MG63 (cell line): ENCODE measurements at regions not wholly inside any gene's neighbourhood (a gene's known extent, or its start where the extent isn't known, plus 50 kb on each side); places are given as distances from the start of the nearest gene placed in this dataset.
A peak's percentile ranks its signal among the peaks of the same experiment; 100 is the strongest.

Source experiments
- DNase-seq: peaks from one replicate; pipeline ENCODE4 v3.0.0-alpha.2; 2020
- H3K27me3 ChIP-seq: fragments of 250-450 bp; sonication (Bioruptor Pico); 2 replicates; pipeline ENCODE4 v1.5.1; 2020; ENCODE audit warnings: mild to moderate bottlenecking, moderate library complexity
- H3K36me3 ChIP-seq: fragments of 250-450 bp; sonication (Bioruptor Pico); 2 replicates; pipeline ENCODE4 v1.5.1; 2020; ENCODE audit warnings: mild to moderate bottlenecking, moderate library complexity
- H3K4me3 ChIP-seq: fragments of 250-450 bp; sonication (Bioruptor Pico); 2 replicates; pipeline ENCODE4 v1.5.1; 2020; ENCODE audit warnings: mild to moderate bottlenecking, moderate library complexity
- H3K9me3 ChIP-seq: fragments of 250-450 bp; sonication (Bioruptor Pico); 2 replicates; pipeline ENCODE4 v1.5.1; 2020; ENCODE audit warnings: mild to moderate bottlenecking, moderate library complexity

DNA sequence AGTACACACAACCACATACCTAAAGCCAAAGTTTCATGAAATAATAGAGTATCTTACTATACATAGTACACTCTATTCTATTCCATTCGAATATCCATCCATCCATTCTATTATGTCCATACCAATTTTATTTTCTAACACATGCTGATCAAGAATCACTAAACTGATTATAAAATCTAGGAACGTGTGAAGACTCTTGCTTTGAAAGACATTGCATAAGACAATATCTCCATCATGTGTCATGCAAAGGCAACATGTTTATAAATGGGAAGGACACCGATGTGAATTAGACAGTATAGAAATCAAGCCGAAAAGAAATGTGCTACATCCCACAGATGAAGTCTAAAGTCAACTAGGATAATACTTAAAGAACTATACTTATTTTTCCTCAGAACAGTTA, 1561.5 kb upstream of the TENM4 start:
- Histone ChIP-seq H3K9me3 (no peaks in the 10 kb centered on the region), H3K4me3 (no peak overlapping the region), H3K27me3 (no peaks in the 10 kb centered on the region), H3K36me3 (no peaks in the 10 kb centered on the region)
- DNase-seq = no peak

DNA sequence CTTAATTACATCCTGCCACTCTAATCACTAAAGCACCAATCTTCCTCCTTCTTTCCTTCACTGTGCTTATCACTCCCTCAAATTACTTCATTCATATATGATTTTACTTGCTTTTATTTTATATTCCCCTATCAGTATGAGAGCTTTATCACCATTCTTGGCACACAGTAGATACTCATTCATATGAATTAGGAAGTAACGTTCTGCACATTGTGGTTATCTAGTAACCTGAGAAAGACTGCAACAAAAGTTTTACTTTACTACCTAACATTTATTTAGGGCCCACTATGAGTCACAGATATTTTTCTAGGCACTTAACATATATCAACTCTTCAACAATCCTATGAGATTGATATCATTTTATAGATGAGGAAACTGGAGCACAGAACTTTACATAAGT, 1559.9 kb upstream of the TENM4 start:
- DNase-seq = no peak
- H3K27me3 ChIP-seq = no peaks in the 10 kb centered on the region
- H3K9me3 ChIP-seq = no peaks in the 10 kb centered on the region
- no peak overlapping the region for H3K4me3 ChIP-seq
- H3K36me3 ChIP-seq = no peaks in the 10 kb centered on the region

DNA sequence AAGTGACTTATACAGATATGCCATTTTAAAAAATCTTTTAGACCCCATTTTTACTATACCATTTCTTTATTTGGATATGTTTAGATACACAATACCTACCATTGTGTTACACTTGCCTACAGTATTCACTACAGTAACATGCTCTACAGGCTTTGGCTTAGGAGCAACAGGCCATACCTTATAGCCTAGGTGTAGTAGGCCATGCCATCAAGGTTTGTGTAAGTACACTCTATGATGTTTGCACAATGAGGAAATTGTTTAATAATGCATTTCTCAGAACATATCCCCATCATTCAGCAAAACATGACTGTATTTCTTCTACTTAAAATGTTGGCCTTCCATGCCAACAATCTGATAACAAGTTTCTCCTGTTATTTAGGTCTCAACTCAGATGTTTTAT, 1559.5 kb upstream of the TENM4 start:
- DNase-seq = no peak
- Histone ChIP-seq H3K4me3 (no peak overlapping the region), H3K27me3 (no peaks in the 10 kb centered on the region), H3K9me3 (no peaks in the 10 kb centered on the region), H3K36me3 (no peaks in the 10 kb centered on the region)

DNA sequence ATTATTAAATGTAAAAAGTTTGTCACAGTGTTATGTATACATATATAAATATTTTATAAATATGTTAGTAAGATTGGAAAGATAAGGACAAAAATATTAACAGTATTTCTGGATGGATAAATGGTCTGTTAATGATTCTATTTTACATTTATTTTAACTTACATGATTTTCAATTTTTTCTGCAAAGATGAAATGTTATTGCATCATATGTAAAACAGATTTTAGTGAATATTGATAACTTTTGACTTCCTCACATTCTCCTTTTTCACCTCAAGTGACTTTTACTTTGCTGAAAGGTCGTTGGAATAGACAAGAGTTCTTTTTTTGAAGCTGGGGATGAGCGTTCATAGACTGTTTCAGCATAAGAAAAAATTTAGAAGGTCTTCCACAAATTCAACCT, 1554.7 kb upstream of the TENM4 start:
- DNase-seq = no peak
- H3K4me3 ChIP-seq = no peak overlapping the region
- no peaks in the 10 kb centered on the region for H3K9me3 ChIP-seq
- no peaks in the 10 kb centered on the region for H3K27me3 ChIP-seq
- H3K36me3 ChIP-seq = no peaks in the 10 kb centered on the region

DNA sequence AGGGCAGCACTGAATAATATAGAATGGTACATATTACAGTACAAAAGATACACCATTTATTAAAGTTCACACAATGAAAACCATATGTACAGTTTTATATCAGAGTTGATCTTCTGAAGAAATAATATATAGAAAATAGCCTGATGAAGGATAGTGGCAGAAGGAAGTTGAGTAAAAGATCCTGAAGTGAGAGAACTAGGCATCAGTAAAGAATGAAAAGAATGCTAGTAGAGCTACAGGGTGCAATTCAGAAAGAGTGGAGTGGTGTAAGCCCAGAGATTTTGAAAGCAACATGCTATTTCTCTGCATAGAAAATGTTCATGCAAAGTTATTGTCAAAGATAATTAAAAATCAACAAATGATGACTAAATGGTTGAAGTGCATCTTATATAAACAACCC, 1552.7 kb upstream of the TENM4 start:
- Histone ChIP-seq H3K4me3 (no peak overlapping the region), H3K36me3 (no peaks in the 10 kb centered on the region), H3K9me3 (no peaks in the 10 kb centered on the region), H3K27me3 (no peaks in the 10 kb centered on the region)
- no peak for DNase-seq

DNA sequence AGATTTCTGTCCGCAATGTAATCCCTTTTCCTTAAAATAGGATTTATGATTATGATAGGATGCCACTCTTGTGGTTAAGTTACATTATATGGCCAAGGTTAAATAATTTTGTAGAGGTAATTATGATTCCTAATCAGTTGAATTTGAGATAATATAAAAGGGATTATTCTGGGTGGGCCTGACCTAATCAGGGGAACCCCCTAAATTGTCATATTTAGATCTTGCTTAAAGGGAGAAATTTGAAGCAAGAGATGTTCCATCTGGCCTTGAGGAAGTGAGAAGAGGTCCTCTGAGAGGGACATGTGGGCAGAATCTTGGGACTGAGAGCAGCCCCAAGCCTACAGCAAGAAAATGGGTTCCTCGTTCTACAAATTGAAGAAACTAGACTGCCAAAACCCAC, 1550.1 kb upstream of the TENM4 start:
- DNase-seq = no peak
- H3K36me3 ChIP-seq = no peaks in the 10 kb centered on the region
- no peak overlapping the region for H3K4me3 ChIP-seq
- H3K9me3 ChIP-seq = no peaks in the 10 kb centered on the region
- H3K27me3 ChIP-seq = no peaks in the 10 kb centered on the region

DNA sequence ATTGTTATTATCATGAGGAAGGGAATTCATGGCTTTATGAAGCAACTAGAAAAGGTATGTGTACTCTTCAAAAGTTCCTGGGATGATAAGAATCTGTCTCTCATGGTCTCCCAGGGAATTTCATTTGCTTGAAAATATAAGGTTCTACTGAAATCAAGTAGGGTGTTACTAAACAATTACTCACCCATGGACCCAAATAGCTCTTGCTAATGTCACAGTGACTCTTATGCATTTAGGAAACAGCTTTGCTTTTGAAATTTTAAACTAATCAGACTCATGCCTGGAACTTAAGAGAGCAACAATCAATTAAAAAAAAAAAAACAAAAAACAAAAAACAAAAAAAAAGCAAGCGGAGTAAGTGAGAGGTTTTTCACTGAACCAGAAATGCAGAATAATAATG, 1546.3 kb upstream of the TENM4 start:
- Histone ChIP-seq H3K4me3 (no peak overlapping the region), H3K27me3 (no peaks in the 10 kb centered on the region), H3K36me3 (no peaks in the 10 kb centered on the region), H3K9me3 (no peaks in the 10 kb centered on the region)
- DNase-seq = no peak

GRCh38 chr11:80986421-80987074, 1545.7 kb upstream of the TENM4 start:
- no peaks in the 10 kb centered on the region for H3K27me3 ChIP-seq
- DNase-seq = no peak
- H3K36me3 ChIP-seq = no peaks in the 10 kb centered on the region
- no peaks in the 10 kb centered on the region for H3K9me3 ChIP-seq
- no peak overlapping the region for H3K4me3 ChIP-seq

GRCh38 chr11:80980227-80980626, 1539.4 kb upstream of the TENM4 start:
- no peak for DNase-seq
- no peaks in the 10 kb centered on the region for H3K9me3 ChIP-seq
- no peaks in the 10 kb centered on the region for H3K27me3 ChIP-seq
- no peaks in the 10 kb centered on the region for H3K36me3 ChIP-seq
- no peak overlapping the region for H3K4me3 ChIP-seq

DNA sequence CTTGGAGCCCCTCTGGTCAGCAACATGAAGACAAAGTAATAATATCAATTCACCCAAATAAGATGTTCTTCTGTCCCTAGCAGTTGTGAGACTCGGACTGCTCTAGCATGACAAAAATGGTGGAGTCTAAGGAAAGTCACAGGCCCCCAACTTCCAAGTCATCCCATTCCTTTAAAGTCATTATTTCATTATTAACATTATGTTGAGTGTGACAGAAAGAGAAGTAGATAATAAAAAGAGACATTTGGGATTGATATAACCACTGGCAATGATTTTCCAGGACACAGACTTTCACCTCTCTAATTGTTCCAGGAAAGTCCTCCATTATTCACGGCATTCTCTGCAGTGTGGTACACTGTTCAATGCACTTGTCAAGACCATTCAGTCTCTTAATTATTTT, 1533.0 kb upstream of the TENM4 start:
- Histone ChIP-seq H3K9me3 (no peaks in the 10 kb centered on the region), H3K4me3 (no peak overlapping the region), H3K36me3 (no peaks in the 10 kb centered on the region), H3K27me3 (no peaks in the 10 kb centered on the region)
- DNase-seq = no peak

DNA sequence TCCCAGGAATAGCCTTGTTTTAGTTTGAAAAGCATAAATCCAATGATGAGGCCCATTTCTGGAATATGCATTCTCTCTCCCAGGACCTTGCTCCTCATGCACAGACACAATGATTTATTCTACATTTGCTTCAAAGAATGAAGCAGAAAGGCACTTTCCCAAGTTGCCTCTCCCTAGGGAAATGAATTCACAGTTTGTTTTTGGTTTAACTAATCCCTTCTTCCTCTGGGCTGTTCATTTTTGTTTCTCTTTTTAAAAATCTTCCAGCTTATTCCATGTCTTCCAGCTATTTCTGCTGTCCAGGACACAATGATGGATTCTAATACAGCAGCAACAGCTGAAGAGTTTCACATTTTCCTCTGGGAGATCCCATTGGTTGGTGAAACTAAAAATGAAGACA, 1529.2 kb upstream of the TENM4 start:
- no peaks in the 10 kb centered on the region for H3K36me3 ChIP-seq
- H3K4me3 ChIP-seq = no peak overlapping the region
- DNase-seq = no peak
- H3K9me3 ChIP-seq = no peaks in the 10 kb centered on the region
- H3K27me3 ChIP-seq = no peaks in the 10 kb centered on the region

GRCh38 chr11:80967649-80968048, 1526.8 kb upstream of the TENM4 start:
- H3K9me3 ChIP-seq = no peaks in the 10 kb centered on the region
- peak overlapping the region; percentile 30 for H3K4me3 ChIP-seq
- no peaks in the 10 kb centered on the region for H3K36me3 ChIP-seq
- H3K27me3 ChIP-seq = no peaks in the 10 kb centered on the region
- no peak for DNase-seq

- Histone ChIP-seq H3K4me3 (no peak overlapping the region), H3K27me3 (no peaks in the 10 kb centered on the region), H3K9me3 (no peaks in the 10 kb centered on the region), H3K36me3 (no peaks in the 10 kb centered on the region)
- no peak for DNase-seq
Measured at GRCh38 chr11:80960381-80961029, 1519.7 kb upstream of the TENM4 start.

GRCh38 chr11:80959751-80960150, 1518.9 kb upstream of the TENM4 start:
- no peak for DNase-seq
- Histone ChIP-seq H3K9me3 (no peaks in the 10 kb centered on the region), H3K4me3 (no peak overlapping the region), H3K27me3 (no peaks in the 10 kb centered on the region), H3K36me3 (no peaks in the 10 kb centered on the region)

- no peaks in the 10 kb centered on the region for H3K36me3 ChIP-seq
- no peak for DNase-seq
- H3K4me3 ChIP-seq = no peak overlapping the region
- no peaks in the 10 kb centered on the region for H3K27me3 ChIP-seq
- no peaks in the 10 kb centered on the region for H3K9me3 ChIP-seq
Measured at GRCh38 chr11:80958987-80959386, 1518.2 kb upstream of the TENM4 start.

DNA sequence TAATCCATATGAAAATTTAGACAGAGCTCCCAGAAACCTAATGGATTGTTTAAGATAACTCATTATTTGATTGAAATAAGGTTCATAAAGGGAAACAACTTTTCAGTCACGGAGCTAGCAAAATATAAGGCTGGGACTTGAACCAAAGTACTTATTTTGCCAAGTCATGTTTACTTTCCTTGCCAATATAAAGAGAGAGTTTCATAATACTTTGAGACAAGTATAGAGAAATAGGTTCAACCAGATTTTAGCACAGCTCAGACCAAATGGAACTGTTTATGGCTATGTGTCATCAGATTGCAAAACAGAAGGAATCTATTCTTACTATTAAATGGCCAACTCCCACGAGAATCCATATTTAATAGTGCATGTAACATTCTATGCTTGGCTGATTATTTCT, 1517.5 kb upstream of the TENM4 start:
- Histone ChIP-seq H3K9me3 (no peaks in the 10 kb centered on the region), H3K4me3 (no peak overlapping the region), H3K36me3 (no peaks in the 10 kb centered on the region), H3K27me3 (no peaks in the 10 kb centered on the region)
- no peak for DNase-seq

DNA sequence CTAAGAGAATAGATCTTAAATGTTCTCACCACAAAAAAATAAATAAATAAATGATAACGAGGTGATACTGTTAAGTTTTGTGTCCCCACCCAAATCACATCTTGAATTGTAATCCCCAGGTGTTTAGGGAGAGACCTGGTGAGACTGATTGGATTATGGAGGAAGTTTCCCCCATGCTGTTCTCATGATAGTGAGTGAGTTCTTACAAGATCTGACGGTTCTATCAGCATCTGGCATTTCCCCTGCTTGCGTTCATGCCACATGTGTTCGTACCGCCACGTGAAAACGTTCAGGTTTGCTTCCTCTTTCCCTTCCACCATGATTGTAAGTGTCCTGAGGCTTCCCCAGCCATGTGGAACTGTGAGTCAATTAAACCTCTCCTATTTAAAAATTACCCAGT, 1514.8 kb upstream of the TENM4 start:
- no peaks in the 10 kb centered on the region for H3K9me3 ChIP-seq
- DNase-seq = no peak
- H3K4me3 ChIP-seq = no peak overlapping the region
- no peaks in the 10 kb centered on the region for H3K27me3 ChIP-seq
- no peaks in the 10 kb centered on the region for H3K36me3 ChIP-seq

GRCh38 chr11:80948781-80949180, 1508.0 kb upstream of the TENM4 start:
- Histone ChIP-seq H3K27me3 (no peaks in the 10 kb centered on the region; the same call in 1 of the 2 replicates), H3K36me3 (no peaks in the 10 kb centered on the region), H3K4me3 (no peak overlapping the region), H3K9me3 (no peaks in the 10 kb centered on the region)
- no peak for DNase-seq
